ENCODE measurements at regions not wholly inside any gene's neighbourhood (a gene's known extent, or its start where the extent isn't known, plus 50 kb on each side); places are given as distances from the start of the nearest gene placed in this dataset.
"Not testable (repeated sequence)": the region's sequence is repeated elsewhere in the genome, so short reads cannot be mapped to it uniquely, and the experiment has no call there.

DNA sequence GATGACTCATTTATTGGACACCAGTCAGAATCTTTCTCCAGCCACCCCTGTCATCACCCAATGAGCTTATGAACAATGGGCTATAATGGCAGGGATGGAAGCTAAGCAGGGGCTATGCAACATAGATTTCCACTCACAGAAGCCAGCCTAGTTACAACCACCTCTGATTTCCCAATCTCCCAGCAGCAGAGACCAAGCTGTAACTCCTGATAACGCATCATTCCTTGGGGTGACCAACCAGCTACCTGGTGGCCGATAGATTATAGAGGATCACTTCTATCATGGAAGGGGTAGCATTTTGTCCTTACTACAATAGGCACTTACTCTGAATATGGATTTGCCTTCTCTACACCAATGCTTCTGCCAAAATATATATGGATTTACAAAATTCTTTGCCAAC is 302.3 kb upstream of the ATXN7L3B start:
- no peaks in the 10 kb centered on the region for H3K27me3 ChIP-seq
- 94 to 98% methylated on average over 2 of the region's 2 CpGs for WGBS, 2 donors
- no peak for DNase-seq (ENCODE audit: low spot score in 2 of 2)
- TF ChIP-seq EP300 (IDR thresholded peaks at IDR 0.05) (no peak), POLR2A (IDR thresholded peaks at IDR 0.05) (no peak)
- TF ChIP-seq, protein P1, sequence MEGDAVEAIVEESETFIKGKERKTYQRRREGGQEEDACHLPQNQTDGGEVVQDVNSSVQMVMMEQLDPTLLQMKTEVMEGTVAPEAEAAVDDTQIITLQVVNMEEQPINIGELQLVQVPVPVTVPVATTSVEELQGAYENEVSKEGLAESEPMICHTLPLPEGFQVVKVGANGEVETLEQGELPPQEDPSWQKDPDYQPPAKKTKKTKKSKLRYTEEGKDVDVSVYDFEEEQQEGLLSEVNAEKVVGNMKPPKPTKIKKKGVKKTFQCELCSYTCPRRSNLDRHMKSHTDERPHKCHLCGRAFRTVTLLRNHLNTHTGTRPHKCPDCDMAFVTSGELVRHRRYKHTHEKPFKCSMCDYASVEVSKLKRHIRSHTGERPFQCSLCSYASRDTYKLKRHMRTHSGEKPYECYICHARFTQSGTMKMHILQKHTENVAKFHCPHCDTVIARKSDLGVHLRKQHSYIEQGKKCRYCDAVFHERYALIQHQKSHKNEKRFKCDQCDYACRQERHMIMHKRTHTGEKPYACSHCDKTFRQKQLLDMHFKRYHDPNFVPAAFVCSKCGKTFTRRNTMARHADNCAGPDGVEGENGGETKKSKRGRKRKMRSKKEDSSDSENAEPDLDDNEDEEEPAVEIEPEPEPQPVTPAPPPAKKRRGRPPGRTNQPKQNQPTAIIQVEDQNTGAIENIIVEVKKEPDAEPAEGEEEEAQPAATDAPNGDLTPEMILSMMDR (IDR thresholded peaks at IDR 0.05), result no peak
- H3K4me1 ChIP-seq, result no peaks in the 10 kb centered on the region
- no peak overlapping the region for H3K4me3 ChIP-seq
- no peaks in the 10 kb centered on the region for H3K36me3 ChIP-seq
- H3K27ac ChIP-seq, result no peak overlapping the region
- peaks cover 0 to 13% (median 1%) of the 10 kb centered on the region in 4 donors for H3K9me3 ChIP-seq

DNA sequence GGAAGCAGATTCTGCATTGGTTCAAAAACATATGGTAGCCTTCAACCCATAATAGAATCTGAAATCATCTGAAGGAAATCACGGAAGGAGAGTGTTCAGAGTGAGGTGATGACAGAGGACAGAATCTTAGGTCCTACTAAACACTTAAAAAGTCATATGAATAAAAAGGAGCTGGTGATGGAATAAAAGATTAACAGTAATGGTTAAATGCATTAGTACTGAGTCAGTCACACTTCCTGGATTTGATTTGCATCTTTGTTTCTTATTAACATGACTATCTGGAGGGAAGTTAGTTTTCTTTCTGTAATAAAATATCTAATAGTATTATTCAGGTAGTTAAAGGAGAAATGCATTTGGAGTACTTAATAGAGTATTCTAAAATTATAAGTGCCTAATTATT is 296.3 kb upstream of the ATXN7L3B start:
- TF ChIP-seq, protein P1 (IDR thresholded peaks at IDR 0.05), result no peak
- TF ChIP-seq POLR2A (IDR thresholded peaks at IDR 0.05) (no peak), EP300 (IDR thresholded peaks at IDR 0.05) (no peak)
- WGBS, 2 donors, result 84 to 90% methylated on average over 1 of the region's 1 CpG
- DNase-seq (ENCODE audit: low spot score in 2 of 2), result no peak
- Histone ChIP-seq H3K4me1 (no peaks in the 10 kb centered on the region), H3K4me3 (no peak overlapping the region), H3K36me3 (no peaks in the 10 kb centered on the region), H3K27ac (no peak overlapping the region), H3K27me3 (no peaks in the 10 kb centered on the region), H3K9me3 (peaks cover 0 to 13% (median 1%) of the 10 kb centered on the region in 4 donors)

DNA sequence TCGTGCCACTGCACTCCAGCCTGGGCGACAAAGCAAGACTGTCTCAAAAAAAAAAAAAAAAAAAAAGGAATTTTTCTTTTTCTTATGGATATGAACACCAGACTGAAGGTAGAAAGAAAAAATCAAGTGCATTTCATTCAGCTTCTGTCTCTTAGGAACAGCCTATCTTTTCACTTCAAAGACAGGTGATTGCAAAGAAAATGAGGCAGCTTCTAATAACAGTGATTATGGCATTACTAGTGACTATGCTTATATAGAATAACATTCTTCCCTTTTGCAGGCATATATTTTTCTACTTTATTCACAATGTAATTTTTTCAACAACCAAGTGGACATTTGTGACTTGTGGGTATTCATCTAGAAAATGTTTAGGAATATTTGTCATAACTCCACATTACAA is 295.5 kb upstream of the ATXN7L3B start:
- Histone ChIP-seq H3K27ac (no peak overlapping the region), H3K27me3 (no peaks in the 10 kb centered on the region), H3K9me3 (peaks cover 0 to 13% (median under 1%) of the 10 kb centered on the region in 4 donors), H3K4me1 (no peaks in the 10 kb centered on the region), H3K36me3 (no peaks in the 10 kb centered on the region), H3K4me3 (no peak overlapping the region)
- 81 to 92% methylated on average over 2 of the region's 2 CpGs for WGBS, 2 donors
- TF ChIP-seq EP300 (IDR thresholded peaks at IDR 0.05) (no peak), POLR2A (IDR thresholded peaks at IDR 0.05) (no peak)
- TF ChIP-seq, protein P1 (IDR thresholded peaks at IDR 0.05), result no peak
- no peak for DNase-seq (ENCODE audit: low spot score in 2 of 2)

DNA sequence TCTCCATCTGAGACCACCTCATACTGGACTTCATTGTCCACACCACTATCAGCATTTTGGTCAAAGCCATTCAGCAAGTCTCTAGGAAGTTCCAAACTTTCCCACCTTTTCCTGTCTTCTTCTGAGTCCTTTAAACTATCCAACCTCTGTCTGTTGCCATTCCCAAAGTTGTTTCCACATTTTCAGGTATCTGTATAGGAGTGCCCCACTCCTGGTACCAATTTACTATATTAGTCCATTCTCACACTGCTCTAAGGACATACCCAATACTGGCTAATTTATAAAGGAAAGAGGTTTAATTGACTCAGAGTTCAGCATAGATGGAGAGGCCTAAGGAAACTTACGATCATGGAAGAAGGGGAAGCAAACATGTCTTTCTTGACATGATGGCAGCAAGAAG is 292.2 kb upstream of the ATXN7L3B start:
- Histone ChIP-seq H3K9me3 (no peaks in the 10 kb centered on the region), H3K4me3 (no peak overlapping the region), H3K36me3 (no peaks in the 10 kb centered on the region), H3K27me3 (no peaks in the 10 kb centered on the region), H3K4me1 (no peaks in the 10 kb centered on the region), H3K27ac (no peak overlapping the region)
- DNase-seq (ENCODE audit: low spot score in 2 of 2), result no peak
- TF ChIP-seq, protein P1 (IDR thresholded peaks at IDR 0.05), result no peak
- TF ChIP-seq POLR2A (IDR thresholded peaks at IDR 0.05) (no peak), EP300 (IDR thresholded peaks at IDR 0.05) (no peak)
- 82 to 85% methylated on average over 1 of the region's 1 CpG for WGBS, 2 donors

DNA sequence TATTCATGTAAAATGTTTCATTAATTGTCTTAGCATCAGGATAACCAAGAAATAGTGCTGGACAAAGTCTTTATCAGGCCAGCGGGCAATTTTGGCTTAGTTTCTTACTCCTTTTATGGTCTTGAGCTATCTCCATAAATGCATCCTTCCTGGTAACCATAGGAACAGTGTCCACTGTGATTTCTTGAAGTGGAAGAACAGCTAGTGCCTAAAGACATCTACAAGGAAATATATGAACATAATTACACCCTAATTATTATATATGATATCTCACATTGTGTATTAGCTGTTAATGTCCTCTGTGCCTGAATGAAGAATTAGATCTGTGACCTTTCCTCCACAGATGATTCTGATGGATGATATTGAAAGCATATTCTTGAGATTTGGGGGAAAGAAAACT is 286.7 kb upstream of the ATXN7L3B start:
- WGBS, 2 donors, result 89 to 90% methylated on average over 1 of the region's 1 CpG
- Histone ChIP-seq H3K9me3 (peaks cover 0 to 6% (median 0%) of the 10 kb centered on the region in 4 donors), H3K4me1 (no peaks in the 10 kb centered on the region), H3K36me3 (no peaks in the 10 kb centered on the region), H3K27me3 (no peaks in the 10 kb centered on the region), H3K4me3 (no peak overlapping the region), H3K27ac (no peak overlapping the region)
- no peak for DNase-seq (ENCODE audit: low spot score in 2 of 2)
- TF ChIP-seq POLR2A (IDR thresholded peaks at IDR 0.05) (no peak), EP300 (IDR thresholded peaks at IDR 0.05) (no peak)
- TF ChIP-seq, protein P1 (IDR thresholded peaks at IDR 0.05), result no peak

DNA sequence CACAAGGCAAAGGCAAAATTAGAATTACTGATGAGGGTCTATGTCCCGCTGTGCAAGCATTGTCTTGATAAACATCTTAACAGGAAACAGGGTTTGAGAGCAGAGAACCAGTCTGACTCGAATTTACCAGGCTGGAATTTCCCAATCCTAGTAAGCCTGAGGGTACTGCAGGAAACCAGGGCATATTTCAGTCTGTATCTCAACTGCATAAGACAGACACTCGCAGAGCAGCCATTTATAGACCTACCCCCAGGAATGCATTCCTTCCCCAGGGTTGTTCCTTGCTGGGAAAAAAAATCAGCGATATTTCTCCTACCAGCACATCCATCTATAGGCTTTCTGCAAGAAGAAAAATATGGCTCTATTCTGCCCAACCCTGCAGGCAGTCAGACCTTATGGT is 283.8 kb upstream of the ATXN7L3B start:
- H3K27me3 ChIP-seq; H3K4me1 ChIP-seq; DNase-seq (ENCODE audit: low spot score in 2 of 2); H3K9me3 ChIP-seq; H3K36me3 ChIP-seq; H3K4me3 ChIP-seq; H3K27ac ChIP-seq: not testable (repeated sequence)
- WGBS, 2 donors, result 77 to 78% methylated on average over 4 of the region's 4 CpGs

Measured in tibial nerve (tissue), 4 donors.